GM21367 (cell line): ENCODE measurements at regions not wholly inside any gene's neighbourhood (a gene's known extent, or its start where the extent isn't known, plus 50 kb on each side); places are given as distances from the start of the nearest gene placed in this dataset.

ENCODE experiments used
- ATAC-seq: cut with Tn5 transposase; IDR thresholded peaks from one replicate; pipeline ENCODE4 v1.9.1; 2021; ENCODE audit not compliant: unreplicated experiment

GRCh38 chr12:87280893-87281292 is 748.3 kb downstream of the C12orf50 start:
- ATAC-seq = peak; percentile 53

DNA sequence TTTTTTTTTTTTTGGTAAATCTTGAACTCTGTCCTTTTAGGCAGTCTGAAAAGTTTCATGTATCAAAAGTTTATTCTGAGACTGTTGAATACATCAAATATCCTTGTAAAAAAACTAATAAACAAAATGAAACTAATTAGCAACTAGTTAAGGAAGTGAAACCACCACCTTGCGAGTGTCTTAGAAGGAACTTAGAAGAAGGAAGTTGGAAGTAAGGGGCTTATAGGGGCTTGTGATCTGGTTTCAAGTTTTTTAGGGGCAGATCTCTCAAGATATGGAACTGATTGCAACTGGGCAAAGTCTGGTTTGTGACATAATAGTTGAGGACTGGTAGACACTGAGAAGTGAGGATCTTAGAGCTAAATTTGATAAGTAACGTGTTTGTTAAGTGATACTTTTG is 748.8 kb downstream of the C12orf50 start:
- ATAC-seq = peak; percentile 71

- ATAC-seq = peak; percentile 70
Observed at GRCh38 chr12:87274594-87275245, 754.5 kb downstream of the C12orf50 start.

DNA sequence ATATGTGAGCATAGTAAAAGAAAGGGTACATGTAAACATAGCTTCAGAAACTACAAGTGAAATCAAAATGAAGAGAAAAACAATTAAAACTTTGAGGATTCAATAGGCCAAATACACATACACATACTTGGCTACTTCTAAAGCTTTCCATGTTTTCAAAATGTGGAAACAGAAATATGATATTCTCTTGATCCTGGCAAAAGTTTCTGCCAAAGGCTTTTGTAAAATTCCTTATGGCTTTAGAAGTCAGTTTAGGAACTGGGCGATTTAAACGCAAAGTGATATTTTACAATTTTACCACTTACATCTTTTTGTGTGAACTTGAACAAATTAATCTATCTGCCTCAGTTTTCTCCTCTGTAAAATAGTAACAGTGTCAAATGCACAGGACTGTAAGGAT is 756.4 kb downstream of the C12orf50 start:
- no peak for ATAC-seq

GRCh38 chr12:87270919-87271318 is 758.3 kb downstream of the C12orf50 start:
- ATAC-seq = no peak

GRCh38 chr12:87266305-87266704 is 762.9 kb downstream of the C12orf50 start:
- no peak for ATAC-seq

- ATAC-seq = no peak
Observed at GRCh38 chr12:87259391-87259790, 769.8 kb downstream of the C12orf50 start.

DNA sequence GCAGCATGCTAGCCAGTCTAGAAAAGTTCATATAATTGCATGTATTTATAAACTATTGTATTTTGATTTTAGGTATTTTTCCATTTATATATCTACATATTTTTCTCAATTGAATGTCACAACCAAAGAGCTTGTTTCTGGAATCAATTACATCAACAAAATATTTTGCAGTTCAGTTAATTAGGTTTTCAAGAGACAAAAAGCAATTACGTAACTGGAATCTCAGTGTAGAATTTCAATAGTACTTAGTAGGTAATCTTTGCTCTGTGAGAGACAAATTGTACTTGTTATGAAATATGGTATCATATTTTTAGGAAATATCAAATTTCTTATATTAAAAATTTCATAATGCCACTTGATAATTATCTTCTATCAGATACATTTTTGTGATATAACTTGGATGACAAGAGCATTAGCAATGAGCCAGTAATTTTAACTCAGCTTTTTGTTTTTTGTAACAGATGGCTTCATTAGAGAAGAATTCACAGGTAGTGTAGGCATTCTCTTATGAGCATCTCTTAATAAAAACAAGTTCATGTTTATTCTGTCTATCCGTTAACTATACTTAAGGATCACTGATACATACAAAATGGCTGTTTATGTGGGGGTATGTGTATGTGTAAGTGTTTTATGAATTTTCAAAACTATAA is 774.7 kb downstream of the C12orf50 start:
- ATAC-seq = no peak

DNA sequence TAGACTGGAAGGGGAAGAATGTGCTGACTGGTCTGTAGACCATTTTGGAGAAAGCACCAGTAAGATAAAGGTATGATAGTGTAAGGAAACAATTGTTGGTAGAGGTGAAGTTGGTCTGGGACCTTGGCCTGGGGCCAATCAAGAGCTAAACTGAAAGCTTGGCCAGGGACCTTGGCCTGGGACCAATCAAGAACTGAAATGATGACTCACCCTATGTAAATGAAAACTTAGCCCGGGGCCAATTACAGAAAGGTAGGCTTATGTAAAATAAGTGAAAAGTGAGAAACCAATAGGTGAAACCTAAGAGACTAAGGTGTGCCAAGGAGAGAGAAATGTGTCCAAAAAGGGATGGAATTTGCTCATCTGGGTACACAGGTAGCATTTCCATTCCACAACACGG is 776.0 kb downstream of the C12orf50 start:
- no peak for ATAC-seq

GRCh38 chr12:87246726-87247125 is 782.5 kb downstream of the C12orf50 start:
- no peak for ATAC-seq

GRCh38 chr12:87238466-87238865 is 790.7 kb downstream of the C12orf50 start:
- no peak for ATAC-seq

DNA sequence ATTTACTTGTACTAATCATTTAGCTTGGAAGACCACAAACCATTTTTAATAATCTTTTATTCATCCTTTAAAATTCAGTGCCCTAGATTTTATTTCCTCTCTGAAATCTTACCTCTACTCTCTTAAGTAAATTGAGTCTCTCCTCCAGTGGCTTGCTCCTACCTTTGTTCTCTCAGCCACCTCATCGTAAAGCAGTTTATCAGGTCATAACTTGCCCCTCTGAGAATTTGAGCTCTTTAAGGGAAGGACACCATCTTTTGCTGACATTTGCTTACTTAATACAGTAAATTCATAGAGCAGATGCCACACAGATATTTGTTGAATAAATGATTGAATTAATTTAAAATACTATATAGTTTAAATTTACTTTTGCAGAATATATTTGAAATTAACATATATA is 794.3 kb downstream of the C12orf50 start:
- ATAC-seq = no peak

- ATAC-seq = no peak
Observed at GRCh38 chr12:87233671-87234070, 795.5 kb downstream of the C12orf50 start.

GRCh38 chr12:87231818-87232217 is 797.4 kb downstream of the C12orf50 start:
- no peak for ATAC-seq

- no peak for ATAC-seq
Observed at GRCh38 chr12:87230441-87230840, 798.8 kb downstream of the C12orf50 start.

GRCh38 chr12:87227162-87227561 is 802.0 kb downstream of the C12orf50 start:
- ATAC-seq = no peak

GRCh38 chr12:87217491-87217890 is 811.7 kb downstream of the C12orf50 start:
- no peak for ATAC-seq

GRCh38 chr12:87216436-87216835 is 812.8 kb downstream of the C12orf50 start:
- no peak for ATAC-seq

DNA sequence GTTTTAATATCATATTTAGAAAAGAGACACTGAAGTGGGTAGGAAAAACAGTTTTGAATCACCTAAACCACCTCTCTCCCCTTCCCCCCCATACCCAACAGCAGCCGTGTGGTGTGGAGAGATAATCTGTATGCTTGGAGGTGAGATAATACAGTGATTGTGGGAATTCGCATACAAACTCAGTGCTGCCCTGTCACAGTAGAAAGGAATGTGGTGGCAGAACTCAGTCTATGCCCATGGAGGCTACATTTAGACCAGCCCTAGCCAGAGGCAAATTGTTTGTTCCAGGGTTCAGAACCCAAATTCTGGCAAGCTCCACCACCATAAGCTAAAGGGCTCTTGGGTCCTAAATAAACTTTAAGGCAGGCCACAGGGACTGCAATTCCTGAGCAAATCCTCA is 827.0 kb downstream of the C12orf50 start:
- ATAC-seq = no peak

DNA sequence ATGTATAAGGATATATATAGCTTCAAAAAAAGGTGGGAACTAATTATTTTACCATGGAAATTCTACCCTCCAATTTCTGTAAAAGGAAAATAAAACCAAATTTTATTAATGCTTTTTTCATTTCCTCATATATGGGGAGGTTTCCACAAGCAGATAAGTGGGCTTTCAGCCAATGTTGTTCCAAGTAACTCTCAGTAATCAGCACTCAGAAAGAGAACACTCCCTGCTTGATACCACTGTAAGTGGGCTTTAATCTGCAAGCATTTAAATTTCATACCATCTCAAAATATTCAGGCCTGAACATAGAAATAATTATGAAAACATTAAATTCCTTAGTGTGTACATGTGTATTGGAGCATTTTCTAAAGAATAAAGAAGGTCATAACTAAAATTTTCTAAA is 827.6 kb downstream of the C12orf50 start:
- ATAC-seq = no peak

DNA sequence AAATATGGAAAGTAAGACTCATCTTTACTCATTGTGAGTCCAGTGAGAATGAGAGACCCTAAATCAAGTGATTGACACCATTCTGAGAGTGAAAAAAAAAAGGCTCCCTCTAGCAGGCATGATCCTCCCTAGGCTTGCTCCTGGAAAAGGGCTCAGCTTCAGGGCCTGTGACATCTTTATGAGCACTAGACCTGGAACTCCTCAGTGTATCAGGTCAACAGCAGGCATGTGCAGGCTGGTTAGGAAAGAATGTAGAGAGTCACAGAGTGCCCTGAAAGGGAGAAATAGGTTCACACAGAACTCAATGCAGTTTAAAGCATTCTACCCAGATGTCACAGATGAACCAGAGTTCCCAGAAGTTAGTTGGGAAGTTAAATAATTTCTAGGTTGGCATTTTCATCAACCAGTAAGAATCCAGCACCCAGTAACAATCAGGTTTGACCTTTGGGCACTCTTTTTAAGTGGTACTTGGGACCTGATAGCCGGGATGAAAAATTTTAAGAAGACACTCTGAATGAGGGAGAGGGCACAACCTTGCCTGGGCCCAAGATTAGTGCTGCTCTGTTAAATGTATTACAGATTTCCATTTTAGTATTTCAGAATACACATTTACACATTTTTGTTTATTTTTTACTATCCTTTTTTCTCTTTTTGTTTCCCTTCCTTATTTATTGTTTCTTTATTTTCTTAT is 828.8 kb downstream of the C12orf50 start:
- ATAC-seq = no peak

DNA sequence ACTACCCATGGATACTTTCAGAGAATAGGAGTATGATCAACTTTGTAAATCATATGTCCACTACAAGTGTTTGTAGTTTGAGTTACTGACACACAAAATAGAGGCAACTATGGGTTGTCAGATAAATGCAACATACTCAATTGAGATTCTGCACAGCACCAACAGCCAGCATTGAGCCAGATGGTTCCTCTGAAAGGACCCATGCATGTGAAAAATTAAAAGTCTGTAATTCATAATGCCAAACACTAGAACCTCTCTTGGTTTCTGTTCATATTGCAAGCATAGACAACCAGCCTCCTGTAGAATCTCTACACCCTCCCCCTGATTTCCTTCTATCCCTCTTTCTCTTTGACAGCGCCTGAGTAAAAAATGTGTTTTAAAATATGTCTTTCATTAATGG is 831.0 kb downstream of the C12orf50 start:
- ATAC-seq = no peak
